ENCODE measurements at regions not wholly inside any gene's neighbourhood (a gene's known extent, or its start where the extent isn't known, plus 50 kb on each side); places are given as distances from the start of the nearest gene placed in this dataset.

GRCh38 chr2:71878626-71879508 is 268.8 kb downstream of the CYP26B1 start:
- TF ChIP-seq POLR2A (IDR thresholded peaks at IDR 0.05; ENCODE audit: low read length) (no peak), GATA1 (IDR thresholded peaks at IDR 0.05; ENCODE audit: low read depth, low read length) (no peak)
